ENCODE measurements at regions not wholly inside any gene's neighbourhood (a gene's known extent, or its start where the extent isn't known, plus 50 kb on each side); places are given as distances from the start of the nearest gene placed in this dataset.

GRCh38 chr6:6881438-6882225 lies 226.1 kb upstream of the RREB1 start:
- FAIRE-seq, result no peak
- TF ChIP-seq POLR2A (IDR thresholded peaks at IDR 0.05; ENCODE audit: low read depth, low read length), result no peak
- DNase-seq (ENCODE audit: insufficient read length), result no peak

- FAIRE-seq (no peak), DNase-seq (ENCODE audit: insufficient read length) (no peak)
- TF ChIP-seq TAF1 (IDR thresholded peaks at IDR 0.05; ENCODE audit: borderline replicate concordance, low read depth, low read length) (no peak), POLR2AphosphoS5 (IDR thresholded peaks at IDR 0.05; ENCODE audit: low read depth, low read length) (no peak), POLR2A (IDR thresholded peaks at IDR 0.05; ENCODE audit: low read depth, low read length) (no peak)
These were observed 225.2 kb upstream of the RREB1 start for GRCh38 chr6:6882592-6882991.

GRCh38 chr6:6883011-6883410 lies 224.8 kb upstream of the RREB1 start:
- TF ChIP-seq POLR2A (IDR thresholded peaks at IDR 0.05; ENCODE audit: low read depth, low read length) (no peak), POLR2AphosphoS5 (IDR thresholded peaks at IDR 0.05; ENCODE audit: low read depth, low read length) (no peak), TAF1 (IDR thresholded peaks at IDR 0.05; ENCODE audit: borderline replicate concordance, low read depth, low read length) (no peak)
- DNase-seq (ENCODE audit: insufficient read length) (no peak), FAIRE-seq (no peak)

- no peak for FAIRE-seq
These were observed 223.6 kb upstream of the RREB1 start for GRCh38 chr6:6884193-6884627.

GRCh38 chr6:6884916-6885315 lies 222.8 kb upstream of the RREB1 start:
- no peak for DNase-seq (ENCODE audit: insufficient read length)

More at GRCh38 chr6:6884193-6884627, 223.6 kb upstream of the RREB1 start:
- TF ChIP-seq TAF1 (IDR thresholded peaks at IDR 0.05; ENCODE audit: borderline replicate concordance, low read depth, low read length), result no peak
- no peak for TF ChIP-seq POLR2A (IDR thresholded peaks at IDR 0.05; ENCODE audit: low read depth, low read length)
- no peak for TF ChIP-seq POLR2AphosphoS5 (IDR thresholded peaks at IDR 0.05; ENCODE audit: low read depth, low read length)
- DNase-seq (ENCODE audit: insufficient read length), result no peak

GRCh38 chr6:6885521-6886170 lies 222.1 kb upstream of the RREB1 start:
- no peak for DNase-seq (ENCODE audit: insufficient read length)
- TF ChIP-seq TAF1 (IDR thresholded peaks at IDR 0.05; ENCODE audit: borderline replicate concordance, low read depth, low read length) (no peak), POLR2A (IDR thresholded peaks at IDR 0.05; ENCODE audit: low read depth, low read length) (no peak), POLR2AphosphoS5 (IDR thresholded peaks at IDR 0.05; ENCODE audit: low read depth, low read length) (no peak)
- no peak for FAIRE-seq

More at GRCh38 chr6:6884916-6885315, 222.8 kb upstream of the RREB1 start:
- no peak for FAIRE-seq
- TF ChIP-seq POLR2AphosphoS5 (IDR thresholded peaks at IDR 0.05; ENCODE audit: low read depth, low read length), result no peak
- no peak for TF ChIP-seq POLR2A (IDR thresholded peaks at IDR 0.05; ENCODE audit: low read depth, low read length)
- TF ChIP-seq TAF1 (IDR thresholded peaks at IDR 0.05; ENCODE audit: borderline replicate concordance, low read depth, low read length), result no peak

GRCh38 chr6:6886171-6886885 lies 221.4 kb upstream of the RREB1 start:
- DNase-seq (ENCODE audit: insufficient read length) (no peak), FAIRE-seq (no peak)
- no peak for TF ChIP-seq POLR2AphosphoS5 (IDR thresholded peaks at IDR 0.05; ENCODE audit: low read depth, low read length)
- TF ChIP-seq POLR2A (IDR thresholded peaks at IDR 0.05; ENCODE audit: low read depth, low read length), result no peak
- TF ChIP-seq TAF1 (IDR thresholded peaks at IDR 0.05; ENCODE audit: borderline replicate concordance, low read depth, low read length), result no peak

GRCh38 chr6:6886886-6887285 lies 220.9 kb upstream of the RREB1 start:
- no peak for TF ChIP-seq POLR2AphosphoS5 (IDR thresholded peaks at IDR 0.05; ENCODE audit: low read depth, low read length)
- no peak for TF ChIP-seq TAF1 (IDR thresholded peaks at IDR 0.05; ENCODE audit: borderline replicate concordance, low read depth, low read length)
- TF ChIP-seq POLR2A (IDR thresholded peaks at IDR 0.05; ENCODE audit: low read depth, low read length), result no peak
- no peak for FAIRE-seq
- no peak for DNase-seq (ENCODE audit: insufficient read length)

- FAIRE-seq, result no peak
- no peak for TF ChIP-seq POLR2A (IDR thresholded peaks at IDR 0.05; ENCODE audit: low read depth, low read length)
- no peak for TF ChIP-seq POLR2AphosphoS5 (IDR thresholded peaks at IDR 0.05; ENCODE audit: low read depth, low read length)
- TF ChIP-seq TAF1 (IDR thresholded peaks at IDR 0.05; ENCODE audit: borderline replicate concordance, low read depth, low read length), result no peak
- DNase-seq (ENCODE audit: insufficient read length), result no peak
These were observed 218.2 kb upstream of the RREB1 start for GRCh38 chr6:6889601-6890000.

- TF ChIP-seq TAF1 (IDR thresholded peaks at IDR 0.05; ENCODE audit: borderline replicate concordance, low read depth, low read length), result no peak
- no peak for TF ChIP-seq POLR2A (IDR thresholded peaks at IDR 0.05; ENCODE audit: low read depth, low read length)
- no peak for TF ChIP-seq POLR2AphosphoS5 (IDR thresholded peaks at IDR 0.05; ENCODE audit: low read depth, low read length)
- FAIRE-seq, result no peak
- DNase-seq (ENCODE audit: insufficient read length), result no peak
These were observed 217.3 kb upstream of the RREB1 start for GRCh38 chr6:6890400-6890858.

GRCh38 chr6:6891125-6891721 lies 216.5 kb upstream of the RREB1 start:
- FAIRE-seq (no peak), DNase-seq (ENCODE audit: insufficient read length) (no peak)
- no peak for TF ChIP-seq POLR2AphosphoS5 (IDR thresholded peaks at IDR 0.05; ENCODE audit: low read depth, low read length)
- no peak for TF ChIP-seq TAF1 (IDR thresholded peaks at IDR 0.05; ENCODE audit: borderline replicate concordance, low read depth, low read length)
- TF ChIP-seq POLR2A (IDR thresholded peaks at IDR 0.05; ENCODE audit: low read depth, low read length), result no peak

Measured in GM12892 (cell line).